Aorta (tissue), 5 donors: ENCODE measurements at regions not wholly inside any gene's neighbourhood (a gene's known extent, or its start where the extent isn't known, plus 50 kb on each side); places are given as distances from the start of the nearest gene placed in this dataset.

ENCODE experiments used
- ATAC-seq: fragments of 200-7000 bp; cut with Tn5 transposase; one replicate; pipeline ENCODE4 v1.9.1; 2022; ENCODE audit warnings: moderate library complexity; ENCODE audit not compliant: low FRiP score
- DNase-seq, 2 donors: peaks; one replicate each; pipeline ENCODE4 v3.0.0-alpha.2; 2020
- H3K27ac ChIP-seq, 2 donors: one replicate each; pipeline ENCODE4 v1.5.1; 2013; ENCODE audit warnings: low read length in 2 of 2, mild to moderate bottlenecking in 2 of 2, moderate library complexity in 2 of 2, control low read depth in 1 of 2, inconsistent platforms in 1 of 2, low read depth in 1 of 2
- H3K27me3 ChIP-seq, 2 donors: one replicate each; pipeline ENCODE4 v1.6.1; 2013; ENCODE audit warnings: control low read depth in 1 of 2, low read length in 1 of 2, mild to moderate bottlenecking in 1 of 2, moderate library complexity in 1 of 2; ENCODE audit not compliant: insufficient read depth in 2 of 2, control insufficient read depth in 1 of 2
- H3K36me3 ChIP-seq, 2 donors: one replicate each; pipeline ENCODE4 v1.6.1; 2013; ENCODE audit warnings: control low read depth in 1 of 2, low read length in 1 of 2, mild to moderate bottlenecking in 1 of 2; ENCODE audit not compliant: insufficient read depth in 2 of 2, control insufficient read depth in 1 of 2
- H3K4me1 ChIP-seq, 2 donors: one replicate each; pipeline ENCODE4 v1.6.1; 2013; ENCODE audit warnings: low read length in 2 of 2, control low read depth in 1 of 2, mild to moderate bottlenecking in 1 of 2, moderate library complexity in 1 of 2; ENCODE audit not compliant: insufficient read depth in 2 of 2, control insufficient read depth in 1 of 2
- H3K4me3 ChIP-seq, 2 donors: one replicate each; pipeline ENCODE4 v1.5.1; 2013; ENCODE audit warnings: low read length in 2 of 2, control low read depth in 1 of 2, mild to moderate bottlenecking in 1 of 2
- H3K9me3 ChIP-seq: one replicate; pipeline ENCODE4 v1.6.1; 2013; ENCODE audit warnings: mild to moderate bottlenecking, low read length; ENCODE audit not compliant: control insufficient read depth
- WGBS, 2 donors: extraction: QIAGEN DNeasy Blood & Tissue Kit; methylation state at CpG; one replicate each; pipeline ENCODE4 v1.1.7; 2013; 5-methylcytosine and 5-hydroxymethylcytosine counted together
- intact Hi-C, 2 donors: fragments of 100-400 bp; cut with DNase I; formaldehyde crosslinking; loops; one replicate each; pipeline versions ENCODE4 v1.14.2 to v1.15.0; 2022
- donor health status: healthy with polysubstance abuse.
- donor health status: Bipolar disorder and iron deficiency.
- donor health status: DM: no; HTN: no; CAD: no.
- donor health status: DM: no; HTN: no; CAD: no.
- donor health status: DM: yes; HTN: yes; CAD: no.

DNA sequence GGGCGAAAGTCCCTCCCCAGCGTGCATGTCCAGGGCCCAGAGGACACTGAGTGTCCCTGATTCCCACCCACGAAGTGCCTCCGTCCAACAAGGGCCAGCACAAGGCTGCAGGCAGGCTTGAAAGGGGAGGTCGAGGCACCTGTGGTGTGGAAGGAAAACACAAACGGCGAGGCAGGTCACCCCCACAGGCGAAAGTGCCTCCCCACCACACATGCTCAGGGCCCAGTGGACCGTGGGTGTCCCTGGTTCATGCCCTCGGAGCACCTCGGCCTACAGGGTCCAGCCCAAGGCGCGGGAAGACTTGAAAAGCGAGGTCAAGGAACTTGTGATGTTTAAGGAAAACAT, 370.4 kb downstream of the ALG10 start:
- no peak for ATAC-seq
- Histone ChIP-seq H3K27me3 (no peaks in the 10 kb centered on the region), H3K27ac (no peak overlapping the region), H3K9me3 (peaks cover 4% of the 10 kb centered on the region), H3K36me3 (no peaks in the 10 kb centered on the region), H3K4me3 (no peak overlapping the region), H3K4me1 (no peaks in the 10 kb centered on the region)
- DNase-seq = peak; percentile 33 to 62
- intact Hi-C loops = no loop called here
- 73 to 77% methylated on average over 14 of the region's 14 CpGs for WGBS, 2 donors

DNA sequence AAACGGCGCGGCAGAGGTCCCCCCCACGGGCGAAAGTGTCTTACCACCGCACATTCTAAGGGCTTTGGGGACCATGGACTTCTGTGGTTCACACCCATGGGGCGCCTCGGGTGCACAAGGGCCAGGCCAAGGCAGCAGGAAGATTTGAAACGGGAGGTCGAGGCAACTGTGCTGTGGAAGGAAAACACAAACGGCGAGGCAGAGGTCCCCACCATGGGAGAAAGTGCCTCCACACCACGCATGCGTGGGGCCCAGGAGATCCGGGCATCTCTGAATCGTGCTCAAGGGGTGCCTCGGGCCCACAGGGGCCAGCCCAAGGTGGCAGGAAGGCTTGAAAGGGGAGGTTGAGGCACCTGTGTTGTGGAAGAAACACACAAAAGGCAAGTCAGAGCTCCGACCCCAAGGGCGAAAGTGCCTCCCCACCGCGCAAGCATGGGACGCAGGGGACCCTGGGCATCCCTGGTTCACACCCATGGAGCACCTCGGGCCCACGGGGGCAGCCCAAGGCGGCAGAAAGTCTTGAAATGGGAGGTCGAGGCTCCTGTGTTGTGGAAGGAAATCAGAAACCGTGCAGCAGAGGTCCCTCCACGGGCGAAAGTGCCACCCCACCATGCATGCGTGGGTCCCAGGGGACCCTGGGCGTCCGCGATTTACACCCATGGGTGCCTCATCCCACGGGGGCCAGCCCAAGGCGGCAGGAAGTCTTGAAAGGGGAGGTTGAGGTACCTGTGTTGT, 371.0 kb downstream of the ALG10 start:
- no peak overlapping the region for H3K27ac ChIP-seq
- H3K4me1 ChIP-seq = no peaks in the 10 kb centered on the region
- H3K4me3 ChIP-seq = no peak overlapping the region
- DNase-seq = peak; percentile 37 to 70
- peaks cover 4% of the 10 kb centered on the region for H3K9me3 ChIP-seq
- ATAC-seq = no peak
- intact Hi-C loops = no loop called here
- no peaks in the 10 kb centered on the region for H3K27me3 ChIP-seq
- 59 to 64% methylated on average over 35 of the region's 35 CpGs for WGBS, 2 donors
- H3K36me3 ChIP-seq = no peaks in the 10 kb centered on the region

DNA sequence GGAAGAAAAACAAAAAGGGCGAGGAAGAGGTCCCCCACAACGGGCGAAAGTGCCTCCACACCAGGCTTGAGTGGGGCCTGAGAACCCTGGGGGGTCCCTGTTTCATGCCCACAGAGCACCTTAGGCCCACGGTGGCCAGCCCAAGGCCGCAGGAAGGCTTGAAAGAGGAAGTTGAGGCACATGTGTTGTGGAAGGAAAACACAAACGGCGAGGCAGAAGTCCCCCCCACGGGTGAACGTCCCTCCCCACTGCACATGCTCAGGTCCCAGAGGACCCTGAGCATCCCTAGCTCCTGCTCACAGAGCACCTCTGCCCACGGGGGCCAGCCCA, 371.5 kb downstream of the ALG10 start:
- H3K4me3 ChIP-seq = no peak overlapping the region
- intact Hi-C loops = no loop called here
- no peaks in the 10 kb centered on the region for H3K4me1 ChIP-seq
- ATAC-seq (no peak), DNase-seq (peak; percentile 19 to 42)
- H3K36me3 ChIP-seq = no peaks in the 10 kb centered on the region
- WGBS, 2 donors = 58 to 62% methylated on average over 10 of the region's 10 CpGs
- H3K27me3 ChIP-seq = no peaks in the 10 kb centered on the region
- no peak overlapping the region for H3K27ac ChIP-seq
- peaks cover 4% of the 10 kb centered on the region for H3K9me3 ChIP-seq

- intact Hi-C loops = no loop called here
- WGBS, 2 donors = 59 to 61% methylated on average over 29 of the region's 29 CpGs
- no peak overlapping the region for H3K4me3 ChIP-seq
- no peaks in the 10 kb centered on the region for H3K27me3 ChIP-seq
- DNase-seq (peak; percentile 26 to 51), ATAC-seq (no peak)
- H3K9me3 ChIP-seq = peaks cover 4% of the 10 kb centered on the region
- H3K4me1 ChIP-seq = no peaks in the 10 kb centered on the region
- H3K36me3 ChIP-seq = no peaks in the 10 kb centered on the region
- H3K27ac ChIP-seq = no peak overlapping the region
Observed at GRCh38 chr12:34394211-34395055, 372.1 kb downstream of the ALG10 start.

GRCh38 chr12:34395056-34396005, 373.0 kb downstream of the ALG10 start:
- no peaks in the 10 kb centered on the region for H3K4me1 ChIP-seq

DNA sequence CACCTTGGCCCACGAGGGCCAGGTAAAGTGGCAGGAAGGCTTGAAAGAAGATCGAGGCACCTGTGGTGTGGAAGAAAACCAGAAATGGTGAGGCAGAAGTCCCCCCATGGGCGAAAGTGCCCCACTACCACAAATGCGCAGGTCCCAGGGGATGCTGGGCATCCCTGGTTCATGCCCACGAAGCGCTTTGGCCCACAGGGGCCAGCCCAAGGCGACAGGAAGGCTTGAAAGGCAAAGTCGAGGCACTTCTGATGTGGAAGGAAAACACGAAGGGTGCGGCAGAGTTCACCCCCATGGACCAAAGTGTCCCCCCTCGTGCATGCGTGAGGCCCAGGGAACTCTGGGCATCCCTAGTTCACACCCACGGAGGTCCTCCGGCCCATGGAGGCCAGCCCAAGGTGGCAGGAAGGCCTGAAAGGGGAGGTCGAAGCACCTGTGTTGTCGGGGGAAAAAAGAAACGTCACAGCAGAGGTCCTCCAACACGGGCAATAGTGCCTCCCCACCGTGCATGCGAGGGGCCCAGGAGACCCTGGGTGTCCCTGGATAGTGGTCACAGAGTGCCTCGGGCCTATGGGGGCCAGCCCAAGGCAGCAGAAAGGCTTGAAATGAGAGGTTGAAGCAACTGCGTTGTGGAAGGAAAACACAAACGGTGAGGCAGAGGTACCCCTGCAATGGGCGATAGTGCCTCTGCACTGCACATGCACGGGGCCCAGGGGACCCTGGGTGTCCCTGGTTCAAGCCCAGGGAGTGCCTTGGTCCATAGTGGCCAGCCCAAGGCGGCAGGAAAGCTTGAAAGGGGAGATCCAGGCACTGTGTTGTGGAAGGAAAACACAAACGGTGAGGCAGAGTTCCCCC, 373.9 kb downstream of the ALG10 start:
- H3K36me3 ChIP-seq = no peaks in the 10 kb centered on the region
- ATAC-seq (no peak), DNase-seq (peak; percentile 21 to 67)
- H3K9me3 ChIP-seq = peaks cover 3% of the 10 kb centered on the region
- no peak overlapping the region for H3K27ac ChIP-seq
- no peaks in the 10 kb centered on the region for H3K27me3 ChIP-seq
- no peak overlapping the region for H3K4me3 ChIP-seq
- intact Hi-C loops = no loop called here
- H3K4me1 ChIP-seq = no peaks in the 10 kb centered on the region
- WGBS, 2 donors = 60% methylated on average over 27 of the region's 27 CpGs

More at GRCh38 chr12:34395056-34396005, 373.0 kb downstream of the ALG10 start:
- Histone ChIP-seq H3K4me3 (no peak overlapping the region), H3K9me3 (peaks cover 3% of the 10 kb centered on the region), H3K27ac (no peak overlapping the region), H3K27me3 (no peaks in the 10 kb centered on the region), H3K36me3 (no peaks in the 10 kb centered on the region)
- 62 to 65% methylated on average over 28 of the region's 28 CpGs for WGBS, 2 donors
- ATAC-seq = no peak
- peak; percentile 36 to 38 for DNase-seq
- intact Hi-C loops = no loop called here

DNA sequence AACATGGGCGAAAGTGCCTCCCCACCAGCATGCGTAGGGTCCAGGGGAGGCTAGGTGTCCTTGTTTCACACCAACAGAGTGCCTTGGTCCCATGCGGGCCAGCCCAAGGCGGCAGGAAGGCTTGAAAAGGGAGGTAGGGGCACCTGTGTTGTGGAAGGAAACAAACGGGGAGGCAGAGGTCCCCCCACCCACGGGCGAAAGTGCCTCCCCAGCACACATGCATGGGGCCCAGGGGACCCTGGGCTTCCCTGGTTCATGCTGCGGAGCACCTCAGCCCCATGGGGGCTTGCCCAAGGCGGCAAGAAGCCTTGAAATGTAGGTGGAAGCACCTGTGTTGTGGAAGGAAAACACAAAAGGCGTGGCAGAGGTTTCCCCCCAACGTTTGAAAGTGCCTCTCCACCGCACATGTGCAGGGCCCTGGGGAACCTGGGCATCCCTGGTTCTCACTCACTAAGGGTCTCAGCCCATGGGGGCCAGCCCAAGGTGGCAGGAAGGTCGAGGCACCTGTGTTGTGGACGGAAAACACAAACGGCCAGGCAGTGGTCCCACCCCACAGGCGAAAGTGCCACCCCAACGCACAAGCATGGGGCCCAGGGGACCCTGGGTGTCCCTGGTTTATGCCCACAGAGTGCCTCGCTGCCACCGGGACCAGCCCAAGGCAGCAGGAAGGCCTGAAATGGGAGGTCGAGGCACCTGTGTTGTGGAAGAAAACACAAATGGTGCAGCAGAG, 374.7 kb downstream of the ALG10 start:
- Histone ChIP-seq H3K36me3 (no peaks in the 10 kb centered on the region), H3K27me3 (no peaks in the 10 kb centered on the region), H3K4me3 (no peak overlapping the region), H3K4me1 (no peaks in the 10 kb centered on the region), H3K27ac (no peak overlapping the region), H3K9me3 (peaks cover 3% of the 10 kb centered on the region)
- 59 to 66% methylated on average over 19 to 20 of the region's 20 CpGs for WGBS, 2 donors
- DNase-seq = peak; percentile 26 to 51
- ATAC-seq = no peak
- intact Hi-C loops = no loop called here
